Large intestine (tissue), 3 donors: ENCODE measurements at regions not wholly inside any gene's neighbourhood (a gene's known extent, or its start where the extent isn't known, plus 50 kb on each side); places are given as distances from the start of the nearest gene placed in this dataset.

ENCODE experiments used
- DNase-seq, 2 donors: peaks; one replicate each; pipeline versions ENCODE4 v3.0.0 to v3.0.0-alpha.2; 2013
- H3K27ac ChIP-seq: one replicate; pipeline ENCODE4 v1.5.1; 2013; ENCODE audit warnings: low read length
- H3K27me3 ChIP-seq: 2 replicates; pipeline ENCODE4 v1.6.1; 2013; ENCODE audit warnings: low read length; ENCODE audit not compliant: control insufficient read depth, insufficient read depth
- H3K36me3 ChIP-seq: 2 replicates; pipeline ENCODE4 v1.6.1; 2013; ENCODE audit warnings: low read length; ENCODE audit not compliant: control insufficient read depth, insufficient read depth
- H3K4me1 ChIP-seq: one replicate; pipeline ENCODE4 v1.6.1; 2013; ENCODE audit warnings: low read length; ENCODE audit not compliant: control insufficient read depth, insufficient read depth
- H3K4me3 ChIP-seq: one replicate; pipeline ENCODE4 v1.5.1; 2013; ENCODE audit warnings: low read length
- H3K9me3 ChIP-seq: one replicate; pipeline ENCODE4 v1.6.1; 2013; ENCODE audit warnings: mild to moderate bottlenecking, low read depth, low read length, moderate library complexity; ENCODE audit not compliant: control insufficient read depth
- WGBS: methylation state at CpG from one replicate; pipeline ENCODE4 v1.1.5; 2013; ENCODE audit warnings: low lambda C conversion rate; ENCODE audit not compliant: insufficient coverage; 5-methylcytosine and 5-hydroxymethylcytosine counted together

DNA sequence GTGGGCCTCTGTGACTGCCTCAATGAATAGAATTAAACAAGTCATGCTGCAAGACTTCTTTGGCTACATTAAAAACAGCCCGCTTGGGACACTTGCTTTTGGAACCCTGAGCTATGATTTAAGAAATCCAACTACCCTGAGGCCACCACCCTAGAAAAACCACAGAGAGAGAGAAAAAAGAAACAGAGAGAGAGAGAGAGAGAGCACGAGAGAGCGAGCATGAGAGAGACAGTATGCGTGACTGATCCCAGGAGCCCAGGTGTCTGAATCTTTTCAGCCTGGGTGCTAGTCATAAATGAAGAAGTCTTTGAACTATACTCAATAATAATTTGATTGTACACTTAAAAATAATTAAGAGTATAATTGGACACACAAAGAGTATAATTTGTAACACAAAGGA is 123.1 kb upstream of the FREM1 start:
- no peaks in the 10 kb centered on the region for H3K36me3 ChIP-seq
- no peaks in the 10 kb centered on the region for H3K9me3 ChIP-seq
- H3K4me1 ChIP-seq, result no peaks in the 10 kb centered on the region
- no peak overlapping the region for H3K27ac ChIP-seq
- no peak overlapping the region for H3K4me3 ChIP-seq
- no peak for DNase-seq
- no peaks in the 10 kb centered on the region for H3K27me3 ChIP-seq
- WGBS, result 83% methylated on average over 2 of the region's 4 CpGs

DNA sequence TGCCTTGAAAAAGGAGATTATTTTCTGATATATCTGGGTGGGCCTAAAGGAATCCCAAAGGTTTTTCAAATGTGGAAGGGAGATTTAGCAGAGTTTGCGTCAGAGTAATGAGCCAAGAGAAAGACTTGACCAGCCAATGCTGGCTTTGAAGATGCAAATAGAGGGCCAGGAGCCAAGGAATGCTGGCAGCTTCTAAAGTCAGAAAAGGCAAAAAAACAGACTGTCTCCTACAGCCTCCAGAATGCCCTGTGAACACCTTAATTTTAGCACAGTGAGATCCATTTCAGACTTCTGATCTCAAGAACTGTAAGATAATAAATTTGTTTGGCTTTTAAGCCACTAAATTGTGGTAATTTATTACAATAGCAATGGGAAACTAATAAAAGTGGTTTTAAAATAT is 122.6 kb upstream of the FREM1 start:
- no peak for DNase-seq
- no peaks in the 10 kb centered on the region for H3K27me3 ChIP-seq
- WGBS, result 88% methylated on average over 1 of the region's 1 CpG

DNA sequence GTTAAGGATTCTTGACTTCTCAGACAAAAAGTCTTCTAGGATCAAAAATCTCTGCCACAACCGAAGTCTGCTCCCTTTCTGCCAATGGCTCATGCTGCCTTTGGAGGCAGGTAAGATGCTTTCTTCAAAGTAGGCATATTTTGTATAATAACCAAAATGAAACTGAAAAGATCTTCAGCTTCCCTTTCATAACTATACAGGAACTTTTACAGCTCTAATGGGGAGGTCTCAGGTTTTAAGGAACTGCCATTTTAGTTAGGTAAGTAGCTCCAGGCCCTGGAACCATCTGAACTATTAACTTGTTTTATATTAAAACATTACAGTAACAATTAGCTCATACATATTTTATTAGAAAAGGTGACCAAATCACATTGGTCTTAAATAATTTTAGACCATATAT is 110.9 kb upstream of the FREM1 start:
- WGBS, result no CpG with 5 or more reads among the region's 1 CpG
- Histone ChIP-seq H3K4me1 (peaks cover 4% of the 10 kb centered on the region), H3K27ac (no peak overlapping the region), H3K27me3 (no peaks in the 10 kb centered on the region), H3K36me3 (no peaks in the 10 kb centered on the region), H3K4me3 (no peak overlapping the region), H3K9me3 (no peaks in the 10 kb centered on the region)
- DNase-seq, result no peak

More for the DNA sequence above, 122.6 kb upstream of the FREM1 start:
- Histone ChIP-seq H3K4me3 (no peak overlapping the region), H3K4me1 (no peaks in the 10 kb centered on the region), H3K36me3 (no peaks in the 10 kb centered on the region), H3K27ac (no peak overlapping the region), H3K9me3 (no peaks in the 10 kb centered on the region)

GRCh38 chr9:15018096-15018637 is 107.9 kb upstream of the FREM1 start:
- Histone ChIP-seq H3K4me1 (peaks cover 4% of the 10 kb centered on the region), H3K36me3 (no peaks in the 10 kb centered on the region), H3K27me3 (no peaks in the 10 kb centered on the region), H3K9me3 (no peaks in the 10 kb centered on the region), H3K4me3 (peak overlapping the region; percentile 11), H3K27ac (peak overlapping the region; percentile 63)
- DNase-seq, result peak; percentile 42 to 76
- WGBS, result no CpG with 5 or more reads among the region's 6 CpGs

GRCh38 chr9:15010581-15010980 is 100.4 kb upstream of the FREM1 start:
- no peak overlapping the region for H3K4me3 ChIP-seq
- no peaks in the 10 kb centered on the region for H3K4me1 ChIP-seq
- no peaks in the 10 kb centered on the region for H3K9me3 ChIP-seq
- no peaks in the 10 kb centered on the region for H3K36me3 ChIP-seq
- no peaks in the 10 kb centered on the region for H3K27me3 ChIP-seq
- DNase-seq, result no peak
- H3K27ac ChIP-seq, result no peak overlapping the region

GRCh38 chr9:15007698-15008097 is 97.5 kb upstream of the FREM1 start:
- Histone ChIP-seq H3K27me3 (no peaks in the 10 kb centered on the region), H3K36me3 (no peaks in the 10 kb centered on the region), H3K27ac (no peak overlapping the region), H3K9me3 (no peaks in the 10 kb centered on the region), H3K4me1 (no peaks in the 10 kb centered on the region), H3K4me3 (no peak overlapping the region)
- 67% methylated on average over 1 of the region's 1 CpG for WGBS
- DNase-seq, result no peak

DNA sequence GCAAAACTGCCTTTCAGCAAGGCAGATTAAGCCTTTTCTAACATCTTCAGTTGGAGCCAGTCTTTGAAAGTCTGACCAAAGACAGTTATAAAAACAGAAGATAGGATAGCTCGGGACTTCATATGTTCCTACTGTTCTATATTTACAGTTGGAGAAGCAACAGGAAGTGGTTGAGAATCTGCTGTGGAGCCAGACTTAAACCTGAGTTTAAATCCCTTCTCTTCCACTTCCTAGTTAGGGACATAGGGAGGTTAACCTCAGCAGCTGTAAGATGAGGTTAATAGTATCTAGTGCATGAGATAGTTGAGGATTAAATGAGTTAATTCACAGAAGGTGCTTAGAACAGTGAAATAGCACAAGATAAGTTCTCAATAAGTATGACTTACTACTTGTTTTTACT is 84.5 kb upstream of the FREM1 start:
- H3K9me3 ChIP-seq, result peaks cover 10% of the 10 kb centered on the region
- H3K27ac ChIP-seq, result no peak overlapping the region
- no peak overlapping the region for H3K4me3 ChIP-seq
- H3K27me3 ChIP-seq, result no peaks in the 10 kb centered on the region
- no CpG with 5 or more reads among the region's 1 CpG for WGBS
- H3K4me1 ChIP-seq, result peaks cover 4% of the 10 kb centered on the region
- no peak for DNase-seq
- H3K36me3 ChIP-seq, result no peaks in the 10 kb centered on the region

- Histone ChIP-seq H3K36me3 (no peaks in the 10 kb centered on the region), H3K4me3 (peak overlapping the region; percentile 82), H3K9me3 (peaks cover 10% of the 10 kb centered on the region), H3K27me3 (no peaks in the 10 kb centered on the region), H3K4me1 (peaks cover 4% of the 10 kb centered on the region), H3K27ac (no peak overlapping the region)
- WGBS, result 68% methylated on average over 6 of the region's 9 CpGs
- DNase-seq, result no peak
Measured at GRCh38 chr9:14993901-14994554, 83.8 kb upstream of the FREM1 start.

GRCh38 chr9:14993061-14993800 is 83.0 kb upstream of the FREM1 start:
- WGBS, result no CpG with 5 or more reads among the region's 49 CpGs
- DNase-seq, result peak; percentile 80 to 87

GRCh38 chr9:14992516-14992915 is 82.3 kb upstream of the FREM1 start:
- Histone ChIP-seq H3K4me1 (peaks cover 4% of the 10 kb centered on the region), H3K36me3 (no peaks in the 10 kb centered on the region), H3K27me3 (no peaks in the 10 kb centered on the region), H3K27ac (no peak overlapping the region), H3K9me3 (peaks cover 10% of the 10 kb centered on the region), H3K4me3 (peak overlapping the region; percentile 82)
- no peak for DNase-seq
- 88% methylated on average over 2 of the region's 5 CpGs for WGBS

More at GRCh38 chr9:14993061-14993800, 83.0 kb upstream of the FREM1 start:
- H3K36me3 ChIP-seq, result no peaks in the 10 kb centered on the region
- no peaks in the 10 kb centered on the region for H3K27me3 ChIP-seq
- peak overlapping the region; percentile 41 for H3K27ac ChIP-seq
- H3K9me3 ChIP-seq, result peaks cover 10% of the 10 kb centered on the region
- H3K4me3 ChIP-seq, result peak overlapping the region; percentile 82
- peaks cover 4% of the 10 kb centered on the region for H3K4me1 ChIP-seq
